Karpas-422 (cell line): ENCODE measurements at regions not wholly inside any gene's neighbourhood (a gene's known extent, or its start where the extent isn't known, plus 50 kb on each side); places are given as distances from the start of the nearest gene placed in this dataset.

Experiments
- DNase-seq: peaks from one replicate; pipeline ENCODE4 v3.0.0-alpha.2; 2015
- H2AFZ ChIP-seq: fragments of 200-600 bp; sonication (generic); 2 replicates; pipeline ENCODE4 v1.6.1; 2014; ENCODE audit warnings: antibody characterized with exemption, low read length, mixed read lengths
- H3K27ac ChIP-seq: fragments of 200-600 bp; sonication (generic); 2 replicates; pipeline ENCODE4 v1.5.1; 2014; ENCODE audit warnings: mild to moderate bottlenecking, low read length, moderate library complexity
- H3K27me3 ChIP-seq: fragments of 200-600 bp; sonication (generic); 2 replicates; pipeline ENCODE4 v1.6.1; 2014; ENCODE audit warnings: low read length, mixed read lengths
- H3K36me3 ChIP-seq: fragments of 200-600 bp; sonication (generic); 2 replicates; pipeline ENCODE4 v1.6.1; 2014; ENCODE audit warnings: low read length, mixed read lengths; ENCODE audit not compliant: insufficient read depth
- H3K4me1 ChIP-seq: fragments of 200-600 bp; sonication (generic); 2 replicates; pipeline ENCODE4 v1.6.1; 2014; ENCODE audit warnings: mild to moderate bottlenecking, low read length, mixed read lengths
- H3K4me2 ChIP-seq: fragments of 200-600 bp; sonication (generic); 2 replicates; pipeline ENCODE4 v1.6.1; 2014; ENCODE audit warnings: low read length, low read depth, mild to moderate bottlenecking; ENCODE audit not compliant: poor library complexity, severe bottlenecking
- H3K4me3 ChIP-seq: fragments of 200-600 bp; sonication (generic); 2 replicates; pipeline ENCODE4 v1.5.1; 2014; ENCODE audit warnings: mild to moderate bottlenecking, antibody characterized with exemption, low read length, mixed read lengths
- H3K79me2 ChIP-seq: fragments of 200-600 bp; sonication (generic); 2 replicates; pipeline ENCODE4 v1.6.1; 2014; ENCODE audit warnings: mild to moderate bottlenecking, low read length, mixed read lengths
- H3K9ac ChIP-seq: fragments of 200-600 bp; sonication (generic); 2 replicates; pipeline ENCODE4 v1.6.0; 2014; ENCODE audit warnings: low read length
- H3K9me2 ChIP-seq: fragments of 200-600 bp; sonication (generic), shearing (Covaris generic); replicated peaks from 2 replicates; pipeline ENCODE4 v1.6.0; 2014; ENCODE audit warnings: mild to moderate bottlenecking, low read length, moderate library complexity; ENCODE audit not compliant: insufficient read depth
- H3K9me3 ChIP-seq: fragments of 300-700, 200-600 bp; sonication (generic); 2 replicates; pipeline ENCODE4 v1.6.1; 2014; ENCODE audit warnings: low read length, mixed read lengths
- H4K20me1 ChIP-seq: fragments of 200-600 bp; sonication (generic); 2 replicates; pipeline ENCODE4 v1.6.1; 2014; ENCODE audit warnings: mild to moderate bottlenecking, antibody characterized with exemption, low read length, low read depth; ENCODE audit not compliant: insufficient read depth

- Histone ChIP-seq H3K27me3 (no peaks in the 10 kb centered on the region), H3K4me3 (no peak overlapping the region), H3K9ac (no peak overlapping the region), H3K9me2 (no peaks in the 10 kb centered on the region), H3K79me2 (no peaks in the 10 kb centered on the region), H3K27ac (no peak overlapping the region), H4K20me1 (no peaks in the 10 kb centered on the region), H3K4me2 (no peak overlapping the region), H3K36me3 (no peaks in the 10 kb centered on the region), H3K4me1 (no peaks in the 10 kb centered on the region), H2AFZ (no peak overlapping the region), H3K9me3 (no peaks in the 10 kb centered on the region)
- DNase-seq: no peak
These were observed 209.7 kb upstream of the KLF4 start for GRCh38 chr9:107699231-107699630.

DNA sequence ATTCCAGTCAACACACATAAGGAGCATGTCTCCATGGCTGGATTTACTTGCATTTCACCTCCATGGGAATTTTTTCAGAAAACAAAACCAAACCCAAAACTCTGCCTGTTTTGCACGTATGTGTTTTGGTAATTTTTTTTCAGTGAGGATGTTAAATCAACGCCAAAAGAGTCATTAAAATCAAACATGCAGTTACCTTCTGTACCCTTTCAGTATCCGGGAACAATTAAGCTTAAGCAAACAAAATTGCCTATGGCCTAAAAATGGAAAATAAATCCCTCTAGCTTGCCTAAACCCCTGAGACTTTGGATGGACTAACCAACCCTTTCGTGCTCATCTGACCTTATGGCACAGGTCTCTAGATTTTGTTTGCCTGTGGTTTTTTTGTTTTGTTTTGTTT lies 209.2 kb upstream of the KLF4 start:
- Histone ChIP-seq H3K36me3 (no peaks in the 10 kb centered on the region), H3K79me2 (no peaks in the 10 kb centered on the region), H3K4me1 (no peaks in the 10 kb centered on the region), H3K27ac (no peak overlapping the region), H3K9me2 (no peaks in the 10 kb centered on the region), H3K4me2 (no peak overlapping the region), H3K9ac (no peak overlapping the region), H3K9me3 (no peaks in the 10 kb centered on the region), H3K27me3 (no peaks in the 10 kb centered on the region), H4K20me1 (no peaks in the 10 kb centered on the region), H2AFZ (no peak overlapping the region), H3K4me3 (no peak overlapping the region)
- DNase-seq: no peak

GRCh38 chr9:107696302-107696701 lies 206.7 kb upstream of the KLF4 start:
- H3K27ac ChIP-seq: no peak overlapping the region
- H3K36me3 ChIP-seq: no peaks in the 10 kb centered on the region
- H2AFZ ChIP-seq: no peak overlapping the region

DNA sequence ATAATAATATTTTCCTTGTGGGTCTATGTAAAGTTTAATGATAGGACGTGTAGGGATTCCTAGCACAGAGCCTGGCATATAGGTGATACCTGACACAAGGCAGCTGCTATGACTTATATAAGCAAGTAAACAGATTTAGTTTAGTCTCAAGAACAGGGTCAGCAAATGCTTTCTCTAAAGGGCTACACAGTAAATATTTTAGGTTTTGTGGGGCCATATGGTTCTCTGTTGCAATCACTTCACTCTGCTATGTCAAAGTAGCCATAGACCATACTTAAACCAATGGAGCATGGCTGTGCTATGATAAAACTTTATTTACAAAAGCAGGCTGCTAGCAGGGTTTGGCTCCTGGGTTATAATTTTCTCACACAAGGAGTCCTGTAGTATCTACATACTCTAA lies 204.8 kb upstream of the KLF4 start:
- no peak overlapping the region for H3K27ac ChIP-seq
- no peak overlapping the region for H3K4me2 ChIP-seq
- H3K36me3 ChIP-seq: no peaks in the 10 kb centered on the region
- no peaks in the 10 kb centered on the region for H4K20me1 ChIP-seq
- no peaks in the 10 kb centered on the region for H3K9me3 ChIP-seq
- no peaks in the 10 kb centered on the region; the same call in 1 of the 2 replicates for H3K9me2 ChIP-seq
- H3K27me3 ChIP-seq: no peaks in the 10 kb centered on the region
- no peak overlapping the region for H2AFZ ChIP-seq
- DNase-seq: no peak
- H3K4me3 ChIP-seq: no peak overlapping the region
- peaks cover 8% of the 10 kb centered on the region for H3K4me1 ChIP-seq
- H3K79me2 ChIP-seq: no peaks in the 10 kb centered on the region
- H3K9ac ChIP-seq: no peak overlapping the region

More at GRCh38 chr9:107696302-107696701, 206.7 kb upstream of the KLF4 start:
- Histone ChIP-seq H3K4me1 (peaks cover 8% of the 10 kb centered on the region), H3K9me2 (no peaks in the 10 kb centered on the region), H3K9me3 (no peaks in the 10 kb centered on the region), H4K20me1 (no peaks in the 10 kb centered on the region), H3K4me3 (no peak overlapping the region), H3K4me2 (no peak overlapping the region), H3K9ac (no peak overlapping the region), H3K27me3 (no peaks in the 10 kb centered on the region), H3K79me2 (no peaks in the 10 kb centered on the region)
- DNase-seq: no peak

GRCh38 chr9:107693625-107694326 lies 204.2 kb upstream of the KLF4 start:
- Histone ChIP-seq H3K27me3 (no peaks in the 10 kb centered on the region), H4K20me1 (no peaks in the 10 kb centered on the region), H3K36me3 (no peaks in the 10 kb centered on the region), H3K9me3 (no peaks in the 10 kb centered on the region), H3K9ac (no peak overlapping the region), H3K9me2 (no peaks in the 10 kb centered on the region; the same call in 1 of the 2 replicates), H3K27ac (no peak overlapping the region), H3K4me2 (no peak overlapping the region), H2AFZ (no peak overlapping the region), H3K79me2 (no peaks in the 10 kb centered on the region), H3K4me3 (no peak overlapping the region), H3K4me1 (peaks cover 8% of the 10 kb centered on the region)
- DNase-seq: no peak

DNA sequence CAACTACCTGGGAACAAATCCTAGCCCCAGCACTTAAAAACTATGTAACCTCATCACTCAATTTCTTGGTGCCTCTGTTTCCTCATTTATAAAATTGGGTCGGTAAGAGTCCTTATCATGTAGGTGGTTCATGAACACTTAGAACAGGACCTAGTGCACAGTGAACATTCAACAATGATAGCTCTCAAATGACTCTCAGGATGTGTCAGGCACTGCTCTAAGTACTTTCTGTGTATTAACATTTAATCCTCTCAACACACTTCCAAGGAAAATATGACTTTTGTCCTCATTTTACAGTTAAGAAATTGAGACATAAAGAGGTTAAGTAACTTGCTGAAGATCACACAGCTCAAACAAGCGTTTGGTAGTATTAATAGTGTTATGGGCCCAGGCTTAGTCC lies 202.1 kb upstream of the KLF4 start:
- Histone ChIP-seq H3K4me1 (peaks cover 8% of the 10 kb centered on the region), H3K27ac (no peak overlapping the region), H3K9ac (no peak overlapping the region), H3K4me3 (no peak overlapping the region), H3K79me2 (no peaks in the 10 kb centered on the region), H3K4me2 (no peak overlapping the region), H4K20me1 (no peaks in the 10 kb centered on the region), H3K27me3 (no peaks in the 10 kb centered on the region), H3K36me3 (no peaks in the 10 kb centered on the region), H3K9me3 (no peaks in the 10 kb centered on the region), H2AFZ (no peak overlapping the region), H3K9me2 (no peaks in the 10 kb centered on the region; the same call in 1 of the 2 replicates)
- DNase-seq: no peak

- Histone ChIP-seq H3K4me3 (no peak overlapping the region), H3K27ac (no peak overlapping the region), H3K9me3 (no peaks in the 10 kb centered on the region), H3K9me2 (no peaks in the 10 kb centered on the region; the same call in 1 of the 2 replicates), H3K9ac (no peak overlapping the region), H3K27me3 (no peaks in the 10 kb centered on the region), H3K4me2 (no peak overlapping the region), H2AFZ (no peak overlapping the region), H4K20me1 (no peaks in the 10 kb centered on the region), H3K79me2 (no peaks in the 10 kb centered on the region), H3K4me1 (peaks cover 8% of the 10 kb centered on the region), H3K36me3 (no peaks in the 10 kb centered on the region)
- DNase-seq: no peak
These were observed 200.5 kb upstream of the KLF4 start for GRCh38 chr9:107690021-107690420.

GRCh38 chr9:107688728-107689127 lies 199.2 kb upstream of the KLF4 start:
- Histone ChIP-seq H3K4me1 (peaks cover 8% of the 10 kb centered on the region), H3K27me3 (no peaks in the 10 kb centered on the region), H3K9ac (no peak overlapping the region), H3K79me2 (no peaks in the 10 kb centered on the region), H3K4me3 (no peak overlapping the region), H3K9me3 (no peaks in the 10 kb centered on the region), H2AFZ (no peak overlapping the region), H3K4me2 (no peak overlapping the region), H3K36me3 (no peaks in the 10 kb centered on the region), H3K27ac (no peak overlapping the region), H4K20me1 (no peaks in the 10 kb centered on the region), H3K9me2 (no peaks in the 10 kb centered on the region; the same call in 1 of the 2 replicates)
- no peak for DNase-seq
